ENCODE measurements at regions not wholly inside any gene's neighbourhood (a gene's known extent, or its start where the extent isn't known, plus 50 kb on each side); places are given as distances from the start of the nearest gene placed in this dataset.

GRCh38 chr6:14674458-14674857, 556.9 kb downstream of the CD83 start:
- DNase-seq, result no peak

GRCh38 chr6:14674867-14675648, 557.5 kb downstream of the CD83 start:
- DNase-seq, result no peak

GRCh38 chr6:14676064-14676463, 558.5 kb downstream of the CD83 start:
- DNase-seq, result peak; percentile 76

GRCh38 chr6:14676977-14677781, 559.6 kb downstream of the CD83 start:
- DNase-seq, result no peak

GRCh38 chr6:14681699-14682487, 564.0 kb upstream of the JARID2 start:
- DNase-seq, result peak; percentile 34

- DNase-seq, result peak; percentile 78
These were observed 563.1 kb upstream of the JARID2 start for GRCh38 chr6:14682812-14683211.

GRCh38 chr6:14689639-14690038, 556.2 kb upstream of the JARID2 start:
- DNase-seq, result no peak

- no peak for DNase-seq
These were observed 555.5 kb upstream of the JARID2 start for GRCh38 chr6:14690120-14691056.

- DNase-seq, result no peak
These were observed 553.7 kb upstream of the JARID2 start for GRCh38 chr6:14692208-14692607.

GRCh38 chr6:14693301-14694192, 552.3 kb upstream of the JARID2 start:
- no peak for DNase-seq

- no peak for DNase-seq
These were observed 551.6 kb upstream of the JARID2 start for GRCh38 chr6:14694308-14694707.

- no peak for DNase-seq
These were observed 550.3 kb upstream of the JARID2 start for GRCh38 chr6:14695579-14695978.

GRCh38 chr6:14696367-14696766, 549.5 kb upstream of the JARID2 start:
- DNase-seq, result no peak

- no peak for DNase-seq
These were observed 548.4 kb upstream of the JARID2 start for GRCh38 chr6:14697427-14697826.

- DNase-seq, result no peak
These were observed 545.9 kb upstream of the JARID2 start for GRCh38 chr6:14699803-14700601.

GRCh38 chr6:14701946-14702345, 543.9 kb upstream of the JARID2 start:
- DNase-seq, result no peak

- no peak for DNase-seq
These were observed 543.2 kb upstream of the JARID2 start for GRCh38 chr6:14702678-14703077.

GRCh38 chr6:14703586-14703985, 542.3 kb upstream of the JARID2 start:
- DNase-seq, result peak; percentile 64

GRCh38 chr6:14704383-14705271, 541.2 kb upstream of the JARID2 start:
- no peak for DNase-seq
